ENCODE measurements at regions not wholly inside any gene's neighbourhood (a gene's known extent, or its start where the extent isn't known, plus 50 kb on each side); places are given as distances from the start of the nearest gene placed in this dataset.

DNA sequence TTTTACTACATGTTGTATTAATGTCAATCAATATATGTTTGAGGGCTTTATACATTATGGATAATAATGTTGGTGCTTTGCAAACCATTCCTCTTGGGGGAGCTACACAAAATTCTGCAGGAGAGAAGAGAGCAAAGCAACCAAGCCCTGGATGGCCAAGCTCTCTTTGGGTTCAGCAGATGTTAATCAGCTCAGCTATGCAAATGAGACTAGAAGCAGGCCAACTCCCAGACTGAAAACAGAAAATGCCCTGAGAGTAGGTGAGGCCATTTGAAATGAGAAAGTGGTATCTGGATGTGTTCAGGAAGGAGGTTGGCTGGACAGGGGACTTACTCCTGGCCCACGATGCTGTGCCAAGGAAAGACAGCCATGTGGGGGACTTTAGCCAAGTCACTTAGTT, 387.0 kb downstream of the BCOR start:
- no peak for TF ChIP-seq POLR2A (IDR thresholded peaks at IDR 0.05)
- TF ChIP-seq, protein P1, sequence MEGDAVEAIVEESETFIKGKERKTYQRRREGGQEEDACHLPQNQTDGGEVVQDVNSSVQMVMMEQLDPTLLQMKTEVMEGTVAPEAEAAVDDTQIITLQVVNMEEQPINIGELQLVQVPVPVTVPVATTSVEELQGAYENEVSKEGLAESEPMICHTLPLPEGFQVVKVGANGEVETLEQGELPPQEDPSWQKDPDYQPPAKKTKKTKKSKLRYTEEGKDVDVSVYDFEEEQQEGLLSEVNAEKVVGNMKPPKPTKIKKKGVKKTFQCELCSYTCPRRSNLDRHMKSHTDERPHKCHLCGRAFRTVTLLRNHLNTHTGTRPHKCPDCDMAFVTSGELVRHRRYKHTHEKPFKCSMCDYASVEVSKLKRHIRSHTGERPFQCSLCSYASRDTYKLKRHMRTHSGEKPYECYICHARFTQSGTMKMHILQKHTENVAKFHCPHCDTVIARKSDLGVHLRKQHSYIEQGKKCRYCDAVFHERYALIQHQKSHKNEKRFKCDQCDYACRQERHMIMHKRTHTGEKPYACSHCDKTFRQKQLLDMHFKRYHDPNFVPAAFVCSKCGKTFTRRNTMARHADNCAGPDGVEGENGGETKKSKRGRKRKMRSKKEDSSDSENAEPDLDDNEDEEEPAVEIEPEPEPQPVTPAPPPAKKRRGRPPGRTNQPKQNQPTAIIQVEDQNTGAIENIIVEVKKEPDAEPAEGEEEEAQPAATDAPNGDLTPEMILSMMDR (IDR thresholded peaks at IDR 0.05): no peak
- TF ChIP-seq POLR2AphosphoS5 (IDR thresholded peaks at IDR 0.05): no peak
